B cell (primary cell): ENCODE measurements at regions not wholly inside any gene's neighbourhood (a gene's known extent, or its start where the extent isn't known, plus 50 kb on each side); places are given as distances from the start of the nearest gene placed in this dataset.

Experiments used
- CTCF ChIP-seq: fragments of 200-600 bp; IDR thresholded peaks from one replicate; pipeline ENCODE4 v1.8.0; 2022; ENCODE audit warnings: antibody characterized with exemption, mild to moderate bottlenecking
- EZH2 ChIP-seq: IDR thresholded peaks from 2 replicates; pipeline ENCODE4 v1.6.1; 2012; ENCODE audit warnings: borderline replicate concordance, low read depth, mild to moderate bottlenecking, moderate library complexity, low read length; ENCODE audit not compliant: insufficient read depth, poor library complexity, severe bottlenecking

GRCh38 chr5:54637654-54638053, 120.1 kb downstream of the SNX18 start:
- TF ChIP-seq CTCF (no peak), EZH2 (no peak)
